NCI-H82 (cell line): ENCODE measurements at regions not wholly inside any gene's neighbourhood (a gene's known extent, or its start where the extent isn't known, plus 50 kb on each side); places are given as distances from the start of the nearest gene placed in this dataset.
"Not testable (repeated sequence)": the region's sequence is repeated elsewhere in the genome, so short reads cannot be mapped to it uniquely, and the experiment has no call there.

Source experiments
- DNase-seq: peaks from one replicate; lab custom pipeline; 2025; lab: John Stamatoyannopoulos, UW

- DNase-seq, result no peak
Observed at GRCh38 chr13:106095919-106096318, 439.5 kb downstream of the EFNB2 start.

- no peak for DNase-seq
Observed at GRCh38 chr13:106095406-106095805, 440.1 kb downstream of the EFNB2 start.

- peak; percentile 73 for DNase-seq
Observed at GRCh38 chr13:106090001-106090400, 445.5 kb downstream of the EFNB2 start.

- DNase-seq, result no peak
Observed at GRCh38 chr13:106089261-106089980, 446.0 kb downstream of the EFNB2 start.

GRCh38 chr13:106088085-106088484 lies 447.4 kb downstream of the EFNB2 start:
- DNase-seq, result no peak

- DNase-seq, result no peak
Observed at GRCh38 chr13:106087201-106087600, 448.3 kb downstream of the EFNB2 start.

GRCh38 chr13:106083620-106084350 lies 451.7 kb downstream of the EFNB2 start:
- DNase-seq, result peak; percentile 62

GRCh38 chr13:106081221-106081620 lies 454.2 kb downstream of the EFNB2 start:
- not testable (repeated sequence) for DNase-seq

GRCh38 chr13:106078191-106078590 lies 457.3 kb downstream of the EFNB2 start:
- DNase-seq, result no peak

- DNase-seq, result no peak
Observed at GRCh38 chr13:106077017-106077416, 458.4 kb downstream of the EFNB2 start.

GRCh38 chr13:106072014-106072413 lies 463.4 kb downstream of the EFNB2 start:
- DNase-seq, result no peak

GRCh38 chr13:106063591-106064313 lies 471.7 kb downstream of the EFNB2 start:
- no peak for DNase-seq

GRCh38 chr13:106061781-106062180 lies 473.7 kb downstream of the EFNB2 start:
- DNase-seq, result no peak

- DNase-seq, result no peak
Observed at GRCh38 chr13:106056851-106057250, 478.6 kb downstream of the EFNB2 start.

GRCh38 chr13:106052200-106052767 lies 483.2 kb downstream of the EFNB2 start:
- peak; percentile 21 for DNase-seq

GRCh38 chr13:106049171-106049570 lies 486.3 kb downstream of the EFNB2 start:
- DNase-seq, result no peak

- DNase-seq, result no peak
Observed at GRCh38 chr13:106048386-106048785, 487.1 kb downstream of the EFNB2 start.

- DNase-seq, result no peak
Observed at GRCh38 chr13:106047859-106048258, 487.6 kb downstream of the EFNB2 start.

- DNase-seq, result peak; percentile 35
Observed at GRCh38 chr13:106042996-106043581, 492.4 kb downstream of the EFNB2 start.

GRCh38 chr13:106041445-106041844 lies 494.0 kb downstream of the EFNB2 start:
- no peak for DNase-seq

GRCh38 chr13:106038752-106039151 lies 496.7 kb downstream of the EFNB2 start:
- DNase-seq, result no peak

- DNase-seq, result peak; percentile 55
Observed at GRCh38 chr13:106036870-106037269, 498.6 kb downstream of the EFNB2 start.
